C4-2B (cell line): ENCODE measurements at regions not wholly inside any gene's neighbourhood (a gene's known extent, or its start where the extent isn't known, plus 50 kb on each side); places are given as distances from the start of the nearest gene placed in this dataset.

Source experiments
- ZFX ChIP-seq: fragments of 450-650 bp; IDR thresholded peaks from 2 replicates; pipeline ENCODE4 v1.6.1; 2017
- TF ChIP-seq, protein P1 (sequence below): fragments of 450-650 bp; conservative IDR thresholded peaks from 2 replicates; pipeline ENCODE4 v1.5.1; 2017; ENCODE audit warnings: mild to moderate bottlenecking

GRCh38 chr7:26924149-26924767, 59.9 kb upstream of the SKAP2 start:
- TF ChIP-seq, protein P1, sequence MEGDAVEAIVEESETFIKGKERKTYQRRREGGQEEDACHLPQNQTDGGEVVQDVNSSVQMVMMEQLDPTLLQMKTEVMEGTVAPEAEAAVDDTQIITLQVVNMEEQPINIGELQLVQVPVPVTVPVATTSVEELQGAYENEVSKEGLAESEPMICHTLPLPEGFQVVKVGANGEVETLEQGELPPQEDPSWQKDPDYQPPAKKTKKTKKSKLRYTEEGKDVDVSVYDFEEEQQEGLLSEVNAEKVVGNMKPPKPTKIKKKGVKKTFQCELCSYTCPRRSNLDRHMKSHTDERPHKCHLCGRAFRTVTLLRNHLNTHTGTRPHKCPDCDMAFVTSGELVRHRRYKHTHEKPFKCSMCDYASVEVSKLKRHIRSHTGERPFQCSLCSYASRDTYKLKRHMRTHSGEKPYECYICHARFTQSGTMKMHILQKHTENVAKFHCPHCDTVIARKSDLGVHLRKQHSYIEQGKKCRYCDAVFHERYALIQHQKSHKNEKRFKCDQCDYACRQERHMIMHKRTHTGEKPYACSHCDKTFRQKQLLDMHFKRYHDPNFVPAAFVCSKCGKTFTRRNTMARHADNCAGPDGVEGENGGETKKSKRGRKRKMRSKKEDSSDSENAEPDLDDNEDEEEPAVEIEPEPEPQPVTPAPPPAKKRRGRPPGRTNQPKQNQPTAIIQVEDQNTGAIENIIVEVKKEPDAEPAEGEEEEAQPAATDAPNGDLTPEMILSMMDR = no peak
- no peak for TF ChIP-seq ZFX
